Coronary artery (tissue), 2 donors: ENCODE measurements at regions not wholly inside any gene's neighbourhood (a gene's known extent, or its start where the extent isn't known, plus 50 kb on each side); places are given as distances from the start of the nearest gene placed in this dataset.

Experiments used
- DNase-seq: peaks from one replicate; pipeline ENCODE4 v3.0.0-alpha.2; 2017; ENCODE audit warnings: low spot score
- H3K27ac ChIP-seq, 2 donors: fragments of 200-600 bp; sonication (generic); one replicate each; pipeline ENCODE4 v1.5.1; 2016 to 2019
- H3K4me3 ChIP-seq: fragments of 200-600 bp; sonication (generic); 2 replicates; pipeline ENCODE4 v1.5.1; 2016; ENCODE audit warnings: mild to moderate bottlenecking, moderate library complexity
- CTCF ChIP-seq: fragments of 200-600 bp; sonication (generic); IDR thresholded peaks from one replicate; pipeline ENCODE4 v1.5.1; 2019; ENCODE audit warnings: antibody characterized with exemption

DNA sequence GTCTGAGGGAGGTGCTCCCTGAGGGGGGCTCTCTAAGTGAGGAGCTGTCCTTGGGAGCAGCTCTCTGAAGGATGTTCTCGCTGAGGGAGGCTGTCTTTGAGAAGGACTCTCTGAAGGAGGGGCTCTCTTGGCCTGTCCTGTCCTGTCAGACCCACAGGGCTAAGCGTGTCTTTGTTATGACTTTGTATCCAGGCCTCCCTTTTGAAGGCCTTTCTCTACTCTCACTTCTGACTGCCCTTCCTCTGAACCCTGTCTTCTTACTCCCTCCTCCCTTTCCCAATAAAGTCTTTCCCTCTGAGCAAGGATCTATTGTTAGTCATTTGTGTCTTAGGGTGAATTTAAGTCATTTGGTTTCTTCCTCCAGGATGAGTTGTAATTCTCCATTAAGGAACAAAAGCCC, 330.1 kb upstream of the PLET1 start:
- Histone ChIP-seq H3K4me3 (no peak overlapping the region), H3K27ac (no peak overlapping the region)
- no peak for DNase-seq
- TF ChIP-seq CTCF = no peak

DNA sequence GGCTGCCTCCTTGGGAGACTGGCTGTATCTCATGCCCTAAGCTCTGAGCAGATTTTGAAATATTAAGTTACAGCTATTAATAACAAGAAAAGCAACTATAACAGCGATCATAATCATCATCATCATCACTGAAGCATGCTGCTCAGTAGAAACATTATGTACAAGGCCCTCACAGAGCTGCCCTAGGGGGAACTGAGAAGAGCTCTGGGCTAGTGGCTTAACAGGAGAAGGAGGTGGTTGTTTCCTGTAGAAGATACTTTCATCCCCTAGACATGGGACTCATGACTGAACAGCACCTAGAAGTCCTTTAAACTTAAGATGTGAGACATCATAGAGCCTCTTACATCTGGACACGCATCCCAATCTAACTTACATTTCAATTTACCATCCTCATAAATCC, 332.8 kb upstream of the PLET1 start:
- no peak for DNase-seq
- TF ChIP-seq CTCF = no peak
- Histone ChIP-seq H3K27ac (no peak overlapping the region), H3K4me3 (no peak overlapping the region)

- H3K4me3 ChIP-seq = no peak overlapping the region
- no peak for TF ChIP-seq CTCF
- no peak for DNase-seq
- no peak overlapping the region for H3K27ac ChIP-seq
Measured at GRCh38 chr11:112596324-112596723, 335.7 kb upstream of the PLET1 start.

DNA sequence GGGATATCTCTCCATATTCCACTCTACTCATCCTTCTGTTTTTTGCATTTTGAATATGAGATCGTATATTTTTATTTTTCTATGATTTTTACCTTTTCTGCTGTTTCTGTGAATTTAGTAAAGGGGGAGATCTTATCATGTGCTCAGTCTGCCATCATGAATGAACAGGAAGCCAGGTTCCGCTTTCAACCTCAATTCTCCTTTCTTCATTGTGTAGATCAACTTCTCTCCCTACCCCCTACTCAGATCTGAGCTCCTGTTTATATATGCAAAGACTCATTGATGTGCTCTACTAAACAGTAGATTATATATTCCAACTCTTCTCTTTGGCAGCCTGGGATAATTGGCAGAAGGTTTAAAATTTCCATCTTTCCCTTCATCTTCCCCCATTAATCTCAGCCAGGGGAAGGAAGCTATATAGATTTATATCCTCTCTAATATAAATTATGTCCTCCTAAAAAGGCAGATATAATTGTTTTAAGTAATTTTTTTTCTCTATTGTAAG, 336.7 kb upstream of the PLET1 start:
- no peak for DNase-seq
- H3K4me3 ChIP-seq = no peak overlapping the region
- H3K27ac ChIP-seq = no peak overlapping the region
- TF ChIP-seq CTCF = no peak

- TF ChIP-seq CTCF = no peak
- Histone ChIP-seq H3K4me3 (no peak overlapping the region), H3K27ac (no peak overlapping the region)
- no peak for DNase-seq
Measured at GRCh38 chr11:112599265-112599664, 338.6 kb upstream of the PLET1 start.

- no peak for DNase-seq
- no peak for TF ChIP-seq CTCF
- Histone ChIP-seq H3K4me3 (no peak overlapping the region), H3K27ac (no peak overlapping the region)
Measured at GRCh38 chr11:112599856-112600533, 339.3 kb upstream of the PLET1 start.

DNA sequence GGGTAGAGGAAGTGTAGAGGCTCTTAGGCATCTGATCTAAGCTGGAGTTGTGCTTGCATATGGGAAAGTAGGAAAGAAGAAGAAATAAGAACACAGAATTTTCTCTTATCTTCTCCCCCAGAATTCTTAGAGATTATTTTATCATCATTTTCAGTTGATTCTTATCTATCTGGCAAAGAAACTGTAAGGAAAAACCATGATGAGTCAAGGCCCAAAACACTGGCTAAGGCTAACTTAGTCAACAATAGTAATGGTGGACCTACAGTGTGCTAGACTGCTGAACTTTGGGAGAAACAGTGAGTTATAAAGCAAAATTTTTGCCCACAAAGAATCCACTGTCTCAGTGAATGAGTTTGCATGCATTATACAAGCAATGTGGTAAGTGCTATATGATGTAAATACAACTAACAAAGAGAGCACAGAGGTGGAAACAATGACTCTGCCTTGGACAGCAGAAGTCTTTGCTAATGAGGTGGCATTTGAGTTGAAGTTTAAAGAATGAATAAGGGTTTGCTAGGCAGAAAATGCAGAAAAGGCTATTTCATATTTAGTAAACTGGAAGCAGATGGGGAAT, 344.5 kb upstream of the PLET1 start:
- no peak for DNase-seq
- no peak overlapping the region for H3K27ac ChIP-seq
- no peak for TF ChIP-seq CTCF
- H3K4me3 ChIP-seq = no peak overlapping the region
